Activated T-helper 9 cell treated with anti-CD3 and anti-CD28 coated beads, Interleukin-2, amount 50 U/mL, for 16 hours (primary cell): ENCODE measurements at regions not wholly inside any gene's neighbourhood (a gene's known extent, or its start where the extent isn't known, plus 50 kb on each side); places are given as distances from the start of the nearest gene placed in this dataset.
"Not testable (repeated sequence)": the region's sequence is repeated elsewhere in the genome, so short reads cannot be mapped to it uniquely, and the experiment has no call there.

Source experiments
- DNase-seq: peaks from one replicate; pipeline ENCODE4 v3.0.0-alpha.2; 2020; ENCODE audit warnings: low read depth

- DNase-seq, result no peak
These were observed 87.7 kb upstream of the CHST15 start for GRCh38 chr10:124180947-124181549.

GRCh38 chr10:124180044-124180745 lies 86.8 kb upstream of the CHST15 start:
- DNase-seq, result no peak

GRCh38 chr10:124179308-124180043 lies 86.1 kb upstream of the CHST15 start:
- no peak for DNase-seq

- no peak for DNase-seq
These were observed 83.8 kb upstream of the CHST15 start for GRCh38 chr10:124177180-124177518.

- no peak for DNase-seq
These were observed 83.2 kb upstream of the CHST15 start for GRCh38 chr10:124176349-124177179.

GRCh38 chr10:124175701-124176348 lies 82.4 kb upstream of the CHST15 start:
- no peak for DNase-seq

GRCh38 chr10:124174673-124175645 lies 81.6 kb upstream of the CHST15 start:
- no peak for DNase-seq

GRCh38 chr10:124174071-124174566 lies 80.7 kb upstream of the CHST15 start:
- DNase-seq, result no peak

- no peak for DNase-seq
These were observed 80.0 kb upstream of the CHST15 start for GRCh38 chr10:124173298-124173900.

- DNase-seq, result no peak
These were observed 79.0 kb upstream of the CHST15 start for GRCh38 chr10:124172181-124172916.

GRCh38 chr10:124171561-124171960 lies 78.2 kb upstream of the CHST15 start:
- no peak for DNase-seq

GRCh38 chr10:124170631-124171030 lies 77.2 kb upstream of the CHST15 start:
- DNase-seq, result no peak

- DNase-seq, result no peak
These were observed 75.8 kb upstream of the CHST15 start for GRCh38 chr10:124168991-124169802.

GRCh38 chr10:124168581-124168980 lies 75.2 kb upstream of the CHST15 start:
- no peak for DNase-seq

GRCh38 chr10:124167925-124168324 lies 74.5 kb upstream of the CHST15 start:
- not testable (repeated sequence) for DNase-seq

- no peak for DNase-seq
These were observed 73.2 kb upstream of the CHST15 start for GRCh38 chr10:124166431-124167125.

GRCh38 chr10:124165827-124166226 lies 72.4 kb upstream of the CHST15 start:
- no peak for DNase-seq

GRCh38 chr10:124165311-124165710 lies 71.9 kb upstream of the CHST15 start:
- no peak for DNase-seq
